Right lobe of liver (tissue), 6 donors: ENCODE measurements at regions not wholly inside any gene's neighbourhood (a gene's known extent, or its start where the extent isn't known, plus 50 kb on each side); places are given as distances from the start of the nearest gene placed in this dataset.

ENCODE experiments used
- ATAC-seq, 4 donors: fragments of 200-7000 bp; cut with Tn5 transposase; one replicate each; pipeline ENCODE4 v1.9.1; 2020; ENCODE audit warnings: mild to moderate bottlenecking in 4 of 4, moderate library complexity in 4 of 4
- DNase-seq, 3 donors: peaks; one replicate each; pipeline ENCODE4 v3.0.0-alpha.2; 2020
- H3K27ac ChIP-seq, 3 donors: fragments of 200-600 bp; one replicate each; pipeline ENCODE4 v1.8.0; 2022
- H3K27me3 ChIP-seq, 2 donors: fragments of 200-600 bp; one replicate each; pipeline ENCODE4 v1.8.0; 2022
- H3K36me3 ChIP-seq, 4 donors: fragments of 200-600 bp; sonication (generic) in 1 of 4; one replicate each; pipeline versions ENCODE4 v1.5.1 to v1.8.0; 2017 to 2022; ENCODE audit warnings: control low read depth in 1 of 4
- H3K4me1 ChIP-seq, 4 donors: fragments of 200-600 bp; sonication (generic) in 1 of 4; one replicate each; pipeline versions ENCODE4 v1.5.1 to v1.8.0; 2017 to 2022; ENCODE audit warnings: control low read depth in 1 of 4
- H3K4me3 ChIP-seq, 3 donors: fragments of 200-600 bp; one replicate each; pipeline ENCODE4 v1.8.0; 2022
- H3K9me3 ChIP-seq, 4 donors: fragments of 200-600 bp; sonication (generic) in 1 of 4; one replicate each; pipeline versions ENCODE4 v1.5.1 to v1.8.0; 2017 to 2022; ENCODE audit warnings: control low read depth in 1 of 4
- CTCF ChIP-seq, 4 donors: fragments of 200-600 bp in 3 of 4; fragments of 450-650 bp in 1 of 4; IDR thresholded peaks; one replicate each; pipeline versions ENCODE4 v1.5.1 to v1.8.0; 2016 to 2022; ENCODE audit warnings: antibody characterized with exemption in 4 of 4, mild to moderate bottlenecking in 2 of 4
- POLR2A ChIP-seq: fragments of 450-650 bp; IDR thresholded peaks from one replicate; pipeline ENCODE4 v1.6.1; 2017; ENCODE audit warnings: antibody characterized with exemption, mild to moderate bottlenecking
- WGBS: methylation state at CpG from one replicate; pipeline ENCODE4 v1.1.6; 2018; ENCODE audit warnings: low coverage, low lambda C conversion rate; ENCODE audit not compliant: insufficient coverage; ENCODE audit errors: missing lambda C conversion rate; 5-methylcytosine and 5-hydroxymethylcytosine counted together
- intact Hi-C, 2 donors: fragments of 100-400 bp; cut with DNase I; formaldehyde crosslinking; loops; one replicate each; pipeline versions ENCODE4 v1.11.2 to v1.14.1; 2022
- donor health status: DM: no; HTN: yes; CAD: no.
- donor health status: DM: no; HTN: no; CAD: no.
- donor health status: DM: no; HTN: no; CAD: no.
- donor health status: DM: no; HTN: yes; CAD: no.
- donor health status: DM: no; HTN: yes; CAD: no.

DNA sequence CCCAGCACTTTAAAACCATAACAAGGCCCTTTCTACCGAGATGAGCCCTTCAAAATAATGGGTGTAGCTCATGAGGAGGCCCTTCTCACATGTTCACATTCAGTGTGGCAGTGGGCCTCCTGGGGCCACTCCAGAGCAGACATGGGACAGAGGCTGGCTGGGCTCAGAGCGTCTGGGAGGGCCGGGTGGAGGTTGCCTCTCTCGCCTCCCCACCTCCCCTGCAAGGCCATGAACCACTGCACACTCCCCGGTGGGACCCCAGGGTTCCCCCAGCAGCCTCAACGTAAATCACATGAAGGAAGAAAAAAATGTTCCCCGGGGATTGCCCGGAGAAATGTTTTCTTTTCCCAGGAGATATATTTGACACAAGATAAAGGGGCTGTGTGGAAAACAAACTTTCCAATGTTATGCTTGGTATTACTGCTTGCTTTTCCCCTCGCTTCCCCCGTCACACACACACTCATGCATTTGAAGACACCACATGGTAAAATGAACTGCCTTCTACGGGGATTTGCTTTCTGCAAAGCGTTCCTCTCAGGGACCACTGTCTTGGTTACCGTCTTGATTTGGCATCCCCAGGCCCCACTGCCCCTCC lies 190.7 kb upstream of the CCND2 start:
- H3K9me3 ChIP-seq: no peaks in the 10 kb centered on the region
- no peak overlapping the region for H3K4me3 ChIP-seq
- intact Hi-C loops: no loop called here
- no peaks in the 10 kb centered on the region for H3K36me3 ChIP-seq
- DNase-seq: no peak
- no peak overlapping the region for H3K27ac ChIP-seq
- H3K4me1 ChIP-seq: no peaks in the 10 kb centered on the region
- no peak for TF ChIP-seq POLR2A
- TF ChIP-seq CTCF (IDR thresholded peaks at IDR 0.05): no peak
- no peak for ATAC-seq
- H3K27me3 ChIP-seq: no peaks in the 10 kb centered on the region
- WGBS: 48% methylated on average over 10 of the region's 13 CpGs

DNA sequence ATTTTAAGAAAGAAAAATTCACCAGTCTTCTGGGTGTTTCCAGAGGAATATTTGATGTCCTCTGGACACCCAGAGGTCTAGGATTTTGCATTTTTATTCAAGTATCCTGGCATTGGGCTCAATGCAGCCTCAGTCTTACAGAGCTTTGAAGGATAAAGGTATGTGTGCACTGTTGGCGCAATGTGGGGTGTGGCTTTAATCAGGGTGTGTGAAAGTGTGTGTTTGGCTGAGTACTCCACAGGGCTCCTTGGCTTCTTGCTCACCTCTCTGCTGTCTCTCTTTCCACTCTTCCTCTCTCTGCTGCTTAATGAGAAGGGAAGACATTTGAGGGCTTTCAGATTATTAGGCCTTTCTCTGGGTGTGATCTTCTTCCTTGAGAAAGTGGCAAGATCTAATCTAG lies 193.3 kb upstream of the CCND2 start:
- ATAC-seq (no peak), DNase-seq (no peak)
- Histone ChIP-seq H3K36me3 (no peaks in the 10 kb centered on the region), H3K27me3 (no peaks in the 10 kb centered on the region), H3K9me3 (peaks cover 0 to 8% (median 2%) of the 10 kb centered on the region in 4 donors), H3K4me1 (no peaks in the 10 kb centered on the region), H3K27ac (no peak overlapping the region), H3K4me3 (no peak overlapping the region)
- intact Hi-C loops: no loop called here
- 100% methylated on average over 1 of the region's 1 CpG for WGBS
- TF ChIP-seq CTCF (IDR thresholded peaks at IDR 0.05) (no peak), POLR2A (no peak)

DNA sequence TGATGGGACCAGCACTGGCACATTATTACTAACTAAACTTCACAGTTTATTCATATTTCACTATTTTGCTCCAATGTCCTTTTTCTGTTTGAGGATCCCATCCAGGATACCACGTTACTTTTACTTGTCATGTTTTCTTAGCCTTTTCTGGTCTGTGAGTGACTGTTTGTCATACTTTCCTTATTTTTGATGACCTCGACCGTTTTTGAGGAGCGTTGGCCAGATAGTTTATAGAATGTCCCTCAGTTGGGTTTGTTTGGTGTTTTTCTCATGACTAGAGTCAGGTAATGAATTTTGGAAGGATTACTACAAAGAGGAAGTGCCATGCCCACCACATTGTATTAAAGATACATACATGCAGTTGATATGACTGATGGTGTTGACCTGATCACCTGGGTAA lies 199.4 kb upstream of the CCND2 start:
- WGBS: 71% methylated on average over 4 of the region's 4 CpGs
- DNase-seq (no peak), ATAC-seq (no peak)
- H3K27ac ChIP-seq: no peak overlapping the region
- intact Hi-C loops: no loop called here
- no peak for TF ChIP-seq CTCF (IDR thresholded peaks at IDR 0.05)
- TF ChIP-seq POLR2A: no peak
- H3K27me3 ChIP-seq: no peaks in the 10 kb centered on the region
- no peaks in the 10 kb centered on the region for H3K4me1 ChIP-seq
- no peak overlapping the region for H3K4me3 ChIP-seq
- H3K9me3 ChIP-seq: peaks cover 0 to 8% (median 2%) of the 10 kb centered on the region in 4 donors
- no peaks in the 10 kb centered on the region for H3K36me3 ChIP-seq

- 83% methylated on average over 3 of the region's 3 CpGs for WGBS
- H3K27ac ChIP-seq: no peak overlapping the region
- no peak overlapping the region for H3K4me3 ChIP-seq
- no peaks in the 10 kb centered on the region for H3K27me3 ChIP-seq
- H3K9me3 ChIP-seq: no peaks in the 10 kb centered on the region
- DNase-seq: no peak
- intact Hi-C loops: no loop called here
- no peaks in the 10 kb centered on the region for H3K4me1 ChIP-seq
- no peak for TF ChIP-seq CTCF (IDR thresholded peaks at IDR 0.05)
- no peak for TF ChIP-seq POLR2A
- H3K36me3 ChIP-seq: no peaks in the 10 kb centered on the region
- no peak for ATAC-seq
Measured at GRCh38 chr12:4069670-4070010, 196.4 kb upstream of the PARP11 start.
